Liver (tissue), 3 donors: ENCODE measurements at regions not wholly inside any gene's neighbourhood (a gene's known extent, or its start where the extent isn't known, plus 50 kb on each side); places are given as distances from the start of the nearest gene placed in this dataset.

Experiments
- EGR1 ChIP-seq, 2 donors: IDR thresholded peaks; 2 replicates each; pipeline ENCODE4 v1.6.1; 2016 to 2018; ENCODE audit warnings: antibody characterized with exemption in 2 of 2, low read depth in 2 of 2
- GABPA ChIP-seq, 2 donors: IDR thresholded peaks in 1 of 2; conservative IDR thresholded peaks in 1 of 2; 2 replicates each; pipeline ENCODE4 v1.6.1; 2016; ENCODE audit warnings: antibody characterized with exemption in 2 of 2, mild to moderate bottlenecking in 1 of 2, moderate library complexity in 1 of 2
- HNF4A ChIP-seq, 2 donors: conservative IDR thresholded peaks; 2 replicates each; pipeline ENCODE4 v1.6.1; 2016; ENCODE audit warnings: antibody characterized with exemption in 2 of 2, mild to moderate bottlenecking in 2 of 2
- HNF4G ChIP-seq: IDR thresholded peaks from 2 replicates; pipeline ENCODE4 v1.6.1; 2016; ENCODE audit warnings: antibody characterized with exemption
- JUND ChIP-seq, 2 donors: IDR thresholded peaks; 2 replicates each; pipeline ENCODE4 v1.6.1; 2016; ENCODE audit warnings: antibody characterized with exemption in 2 of 2
- RAD21 ChIP-seq, 2 donors: IDR thresholded peaks; 2 replicates each; pipeline ENCODE4 v1.6.1; 2016; ENCODE audit warnings: antibody characterized with exemption in 2 of 2, mild to moderate bottlenecking in 2 of 2
- RXRA ChIP-seq, 2 donors: IDR thresholded peaks; 2 replicates each; pipeline ENCODE4 v1.6.1; 2017 to 2018; ENCODE audit warnings: antibody characterized with exemption in 2 of 2, mild to moderate bottlenecking in 1 of 2
- SP1 ChIP-seq: IDR thresholded peaks from 2 replicates; pipeline ENCODE4 v1.6.1; 2018; ENCODE audit warnings: antibody characterized with exemption, mild to moderate bottlenecking
- TAF1 ChIP-seq: conservative IDR thresholded peaks from 2 replicates; pipeline ENCODE4 v1.6.1; 2016; ENCODE audit warnings: antibody characterized with exemption, mild to moderate bottlenecking
- YY1 ChIP-seq: IDR thresholded peaks from 2 replicates; pipeline ENCODE4 v1.6.1; 2016; ENCODE audit warnings: antibody characterized with exemption, mild to moderate bottlenecking
- TF ChIP-seq, protein P1 (sequence below): fragments of 150-350 bp; IDR thresholded peaks from 2 replicates; pipeline ENCODE4 v1.5.1; 2017; ENCODE audit warnings: improper control_type of control experiment, low read depth, low read length; ENCODE audit not compliant: missing input control
- TF ChIP-seq, protein P2 (sequence below): IDR thresholded peaks from 2 replicates; pipeline ENCODE4 v1.6.1; 2016; ENCODE audit warnings: antibody characterized with exemption
- TF ChIP-seq, protein P3 (sequence below): IDR thresholded peaks from 2 replicates; pipeline ENCODE4 v1.6.1; 2016; ENCODE audit warnings: antibody characterized with exemption
- TF ChIP-seq, protein P4 (sequence below): IDR thresholded peaks from 2 replicates; pipeline ENCODE4 v1.6.1; 2016; ENCODE audit warnings: antibody characterized with exemption, mild to moderate bottlenecking
- donor health status: healthy.
- donor health status: healthy.

DNA sequence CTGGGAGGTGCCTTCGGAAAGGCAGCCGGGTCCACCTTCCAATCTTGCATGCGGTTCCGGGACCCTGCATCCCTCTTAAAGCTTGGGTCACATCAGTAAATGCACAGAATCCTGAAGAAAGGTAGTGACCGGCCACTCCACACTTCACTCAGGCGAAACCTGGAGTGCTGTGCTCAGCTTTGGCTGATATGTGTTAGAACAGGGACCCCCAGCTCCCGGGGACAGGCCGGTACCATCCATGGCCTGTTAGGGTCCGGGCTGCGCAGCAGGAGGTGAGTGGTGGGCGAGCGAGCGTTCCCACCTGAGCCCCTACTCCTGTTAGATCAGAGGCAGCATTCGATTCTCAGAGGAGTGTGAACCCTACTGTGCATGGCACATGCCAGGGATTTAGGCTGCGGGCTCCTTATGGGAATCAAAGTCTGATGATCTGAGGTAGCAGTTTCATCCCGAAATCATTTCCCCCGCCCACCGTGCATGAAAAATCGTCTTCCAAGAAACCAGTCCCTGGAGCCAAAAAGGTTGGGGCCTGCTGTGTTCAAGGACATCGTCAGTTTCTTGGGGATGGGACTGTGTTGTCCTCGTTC lies 143.0 kb downstream of the ERMARD start:
- TF ChIP-seq, protein P1, sequence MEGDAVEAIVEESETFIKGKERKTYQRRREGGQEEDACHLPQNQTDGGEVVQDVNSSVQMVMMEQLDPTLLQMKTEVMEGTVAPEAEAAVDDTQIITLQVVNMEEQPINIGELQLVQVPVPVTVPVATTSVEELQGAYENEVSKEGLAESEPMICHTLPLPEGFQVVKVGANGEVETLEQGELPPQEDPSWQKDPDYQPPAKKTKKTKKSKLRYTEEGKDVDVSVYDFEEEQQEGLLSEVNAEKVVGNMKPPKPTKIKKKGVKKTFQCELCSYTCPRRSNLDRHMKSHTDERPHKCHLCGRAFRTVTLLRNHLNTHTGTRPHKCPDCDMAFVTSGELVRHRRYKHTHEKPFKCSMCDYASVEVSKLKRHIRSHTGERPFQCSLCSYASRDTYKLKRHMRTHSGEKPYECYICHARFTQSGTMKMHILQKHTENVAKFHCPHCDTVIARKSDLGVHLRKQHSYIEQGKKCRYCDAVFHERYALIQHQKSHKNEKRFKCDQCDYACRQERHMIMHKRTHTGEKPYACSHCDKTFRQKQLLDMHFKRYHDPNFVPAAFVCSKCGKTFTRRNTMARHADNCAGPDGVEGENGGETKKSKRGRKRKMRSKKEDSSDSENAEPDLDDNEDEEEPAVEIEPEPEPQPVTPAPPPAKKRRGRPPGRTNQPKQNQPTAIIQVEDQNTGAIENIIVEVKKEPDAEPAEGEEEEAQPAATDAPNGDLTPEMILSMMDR, result no peak
- TF ChIP-seq, protein P2, sequence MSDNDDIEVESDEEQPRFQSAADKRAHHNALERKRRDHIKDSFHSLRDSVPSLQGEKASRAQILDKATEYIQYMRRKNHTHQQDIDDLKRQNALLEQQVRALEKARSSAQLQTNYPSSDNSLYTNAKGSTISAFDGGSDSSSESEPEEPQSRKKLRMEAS, result no peak
- TF ChIP-seq TAF1 (no peak), HNF4G (no peak), YY1 (no peak), SP1 (no peak), JUND (IDR thresholded peaks at IDR 0.05) (no peak), HNF4A (conservative IDR thresholded peaks at IDR 0.05) (no peak), RAD21 (IDR thresholded peaks at IDR 0.05) (no peak), GABPA (IDR thresholded peaks at IDR 0.05 in 1 of 2, conservative IDR thresholded peaks at IDR 0.05 in 1 of 2) (no peak), EGR1 (IDR thresholded peaks at IDR 0.05; ENCODE audit: low read depth in 2 of 2) (no peak), RXRA (IDR thresholded peaks at IDR 0.05) (no peak)
- TF ChIP-seq, protein P3, sequence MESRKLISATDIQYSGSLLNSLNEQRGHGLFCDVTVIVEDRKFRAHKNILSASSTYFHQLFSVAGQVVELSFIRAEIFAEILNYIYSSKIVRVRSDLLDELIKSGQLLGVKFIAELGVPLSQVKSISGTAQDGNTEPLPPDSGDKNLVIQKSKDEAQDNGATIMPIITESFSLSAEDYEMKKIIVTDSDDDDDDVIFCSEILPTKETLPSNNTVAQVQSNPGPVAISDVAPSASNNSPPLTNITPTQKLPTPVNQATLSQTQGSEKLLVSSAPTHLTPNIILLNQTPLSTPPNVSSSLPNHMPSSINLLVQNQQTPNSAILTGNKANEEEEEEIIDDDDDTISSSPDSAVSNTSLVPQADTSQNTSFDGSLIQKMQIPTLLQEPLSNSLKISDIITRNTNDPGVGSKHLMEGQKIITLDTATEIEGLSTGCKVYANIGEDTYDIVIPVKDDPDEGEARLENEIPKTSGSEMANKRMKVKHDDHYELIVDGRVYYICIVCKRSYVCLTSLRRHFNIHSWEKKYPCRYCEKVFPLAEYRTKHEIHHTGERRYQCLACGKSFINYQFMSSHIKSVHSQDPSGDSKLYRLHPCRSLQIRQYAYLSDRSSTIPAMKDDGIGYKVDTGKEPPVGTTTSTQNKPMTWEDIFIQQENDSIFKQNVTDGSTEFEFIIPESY, result no peak
- TF ChIP-seq, protein P4, sequence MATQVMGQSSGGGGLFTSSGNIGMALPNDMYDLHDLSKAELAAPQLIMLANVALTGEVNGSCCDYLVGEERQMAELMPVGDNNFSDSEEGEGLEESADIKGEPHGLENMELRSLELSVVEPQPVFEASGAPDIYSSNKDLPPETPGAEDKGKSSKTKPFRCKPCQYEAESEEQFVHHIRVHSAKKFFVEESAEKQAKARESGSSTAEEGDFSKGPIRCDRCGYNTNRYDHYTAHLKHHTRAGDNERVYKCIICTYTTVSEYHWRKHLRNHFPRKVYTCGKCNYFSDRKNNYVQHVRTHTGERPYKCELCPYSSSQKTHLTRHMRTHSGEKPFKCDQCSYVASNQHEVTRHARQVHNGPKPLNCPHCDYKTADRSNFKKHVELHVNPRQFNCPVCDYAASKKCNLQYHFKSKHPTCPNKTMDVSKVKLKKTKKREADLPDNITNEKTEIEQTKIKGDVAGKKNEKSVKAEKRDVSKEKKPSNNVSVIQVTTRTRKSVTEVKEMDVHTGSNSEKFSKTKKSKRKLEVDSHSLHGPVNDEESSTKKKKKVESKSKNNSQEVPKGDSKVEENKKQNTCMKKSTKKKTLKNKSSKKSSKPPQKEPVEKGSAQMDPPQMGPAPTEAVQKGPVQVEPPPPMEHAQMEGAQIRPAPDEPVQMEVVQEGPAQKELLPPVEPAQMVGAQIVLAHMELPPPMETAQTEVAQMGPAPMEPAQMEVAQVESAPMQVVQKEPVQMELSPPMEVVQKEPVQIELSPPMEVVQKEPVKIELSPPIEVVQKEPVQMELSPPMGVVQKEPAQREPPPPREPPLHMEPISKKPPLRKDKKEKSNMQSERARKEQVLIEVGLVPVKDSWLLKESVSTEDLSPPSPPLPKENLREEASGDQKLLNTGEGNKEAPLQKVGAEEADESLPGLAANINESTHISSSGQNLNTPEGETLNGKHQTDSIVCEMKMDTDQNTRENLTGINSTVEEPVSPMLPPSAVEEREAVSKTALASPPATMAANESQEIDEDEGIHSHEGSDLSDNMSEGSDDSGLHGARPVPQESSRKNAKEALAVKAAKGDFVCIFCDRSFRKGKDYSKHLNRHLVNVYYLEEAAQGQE, result no peak
